ENCODE measurements at regions not wholly inside any gene's neighbourhood (a gene's known extent, or its start where the extent isn't known, plus 50 kb on each side); places are given as distances from the start of the nearest gene placed in this dataset.

GRCh38 chr6:40112350-40112749 lies 178.1 kb upstream of the MOCS1 start:
- Histone ChIP-seq H3K27ac (ENCODE audit: low read depth, low read length) (no peak overlapping the region), H3K36me3 (ENCODE audit: control insufficient read depth, low read length) (no peaks in the 10 kb centered on the region), H3K9me3 (ENCODE audit: control insufficient read depth, insufficient read depth, low read length) (peaks cover 4% of the 10 kb centered on the region; the same call in 1 of the 2 replicates), H3K4me2 (ENCODE audit: low read length) (no peak overlapping the region), H3K79me2 (ENCODE audit: control insufficient read depth, low read length) (no peaks in the 10 kb centered on the region), H3K9me2 (replicated peaks; ENCODE audit: control insufficient read depth, low read length) (no peaks in the 10 kb centered on the region), H3K4me1 (ENCODE audit: control insufficient read depth, low read length) (no peaks in the 10 kb centered on the region), H3K4me3 (ENCODE audit: low read length) (no peak overlapping the region), H4K20me1 (ENCODE audit: control insufficient read depth, insufficient read depth, low read depth, low read length) (no peaks in the 10 kb centered on the region), H3K27me3 (ENCODE audit: control insufficient read depth, low read length) (no peaks in the 10 kb centered on the region), H3F3A (ENCODE audit: control insufficient read depth, insufficient read depth) (no peaks in the 10 kb centered on the region)
- TF ChIP-seq CTCF (IDR thresholded peaks at IDR 0.05; ENCODE audit: low read depth, low read length, poor library complexity, severe bottlenecking) (no peak), EZH2phosphoT487 (IDR thresholded peaks at IDR 0.05; ENCODE audit: borderline replicate concordance, low read length) (no peak)

GRCh38 chr6:40108736-40109135 lies 174.5 kb upstream of the MOCS1 start:
- no peaks in the 10 kb centered on the region for H3K9me2 ChIP-seq (replicated peaks; ENCODE audit: control insufficient read depth, low read length)
- H3K4me3 ChIP-seq (ENCODE audit: low read length): no peak overlapping the region
- H3K79me2 ChIP-seq (ENCODE audit: control insufficient read depth, low read length): no peaks in the 10 kb centered on the region
- H3K4me1 ChIP-seq (ENCODE audit: control insufficient read depth, low read length): no peaks in the 10 kb centered on the region
- no peak overlapping the region for H3K27ac ChIP-seq (ENCODE audit: low read depth, low read length)
- no peaks in the 10 kb centered on the region for H4K20me1 ChIP-seq (ENCODE audit: control insufficient read depth, insufficient read depth, low read depth, low read length)
- peaks cover 4% of the 10 kb centered on the region; the same call in 1 of the 2 replicates for H3K9me3 ChIP-seq (ENCODE audit: control insufficient read depth, insufficient read depth, low read length)
- H3K36me3 ChIP-seq (ENCODE audit: control insufficient read depth, low read length): no peaks in the 10 kb centered on the region
- TF ChIP-seq CTCF (IDR thresholded peaks at IDR 0.05; ENCODE audit: low read depth, low read length, poor library complexity, severe bottlenecking) (no peak), EZH2phosphoT487 (IDR thresholded peaks at IDR 0.05; ENCODE audit: borderline replicate concordance, low read length) (no peak)
- H3K4me2 ChIP-seq (ENCODE audit: low read length): no peak overlapping the region
- H3K27me3 ChIP-seq (ENCODE audit: control insufficient read depth, low read length): no peaks in the 10 kb centered on the region
- H3F3A ChIP-seq (ENCODE audit: control insufficient read depth, insufficient read depth): no peaks in the 10 kb centered on the region

GRCh38 chr6:40106840-40107239 lies 172.6 kb upstream of the MOCS1 start:
- H3F3A ChIP-seq (ENCODE audit: control insufficient read depth, insufficient read depth): no peaks in the 10 kb centered on the region

More at GRCh38 chr6:40106840-40107239, 172.6 kb upstream of the MOCS1 start:
- H3K27me3 ChIP-seq (ENCODE audit: control insufficient read depth, low read length): no peaks in the 10 kb centered on the region
- no peak overlapping the region for H3K27ac ChIP-seq (ENCODE audit: low read depth, low read length)
- no peak overlapping the region for H3K4me2 ChIP-seq (ENCODE audit: low read length)
- H3K9me3 ChIP-seq (ENCODE audit: control insufficient read depth, insufficient read depth, low read length): peaks cover 4% of the 10 kb centered on the region; the same call in 1 of the 2 replicates
- no peaks in the 10 kb centered on the region for H3K4me1 ChIP-seq (ENCODE audit: control insufficient read depth, low read length)
- no peaks in the 10 kb centered on the region for H4K20me1 ChIP-seq (ENCODE audit: control insufficient read depth, insufficient read depth, low read depth, low read length)
- no peak overlapping the region for H3K4me3 ChIP-seq (ENCODE audit: low read length)
- TF ChIP-seq EZH2phosphoT487 (IDR thresholded peaks at IDR 0.05; ENCODE audit: borderline replicate concordance, low read length): no peak
- no peak for TF ChIP-seq CTCF (IDR thresholded peaks at IDR 0.05; ENCODE audit: low read depth, low read length, poor library complexity, severe bottlenecking)
- no peaks in the 10 kb centered on the region for H3K36me3 ChIP-seq (ENCODE audit: control insufficient read depth, low read length)
- H3K9me2 ChIP-seq (replicated peaks; ENCODE audit: control insufficient read depth, low read length): no peaks in the 10 kb centered on the region
- H3K79me2 ChIP-seq (ENCODE audit: control insufficient read depth, low read length): no peaks in the 10 kb centered on the region
